K562 (cell line): ENCODE measurements at regions not wholly inside any gene's neighbourhood (a gene's known extent, or its start where the extent isn't known, plus 50 kb on each side); places are given as distances from the start of the nearest gene placed in this dataset.

Experiments used
- ATAC-seq: fragments of 200-7000 bp; cut with Tn5 transposase; 3 replicates; pipeline ENCODE4 v1.9.1; 2020; ENCODE audit warnings: moderate library complexity
- BruUV-seq: library from RNA; stranded (reverse); fragments of 400-500 nt; replicated peaks from 2 replicates; lab custom pipeline; 2021; lab: Mats Ljungman, UMichigan
- CTCF ChIA-PET: fragments of 300-600 bp; formaldehyde crosslinking; extraction: SDS; loops from one replicate; lab custom pipeline; 2021; ENCODE audit warnings: low intra/inter-chr PET ratio; lab: Yijun Ruan, JAX
- POLR2A ChIA-PET: fragments of 300-600, 350-650 bp; sonication (Branson Sonifier 250); formaldehyde crosslinking; extraction: SDS; loops from one replicate; lab custom pipeline; 2021; ENCODE audit warnings: antibody characterized with exemption, inconsistent platforms; lab: Yijun Ruan, JAX
- DNase-seq, 4 experiments: peaks; one replicate each; pipeline versions ENCODE4 v3.0.0 to v3.0.0-alpha.2; 2011 to 2018; ENCODE audit warnings: low spot score in 3 of 4, mixed read lengths in 3 of 4; ENCODE audit errors: extremely low read depth in 1 of 4
- FAIRE-seq: peaks from 2 replicates; lab custom pipeline; 2011; peaks lifted over from hg19 to GRCh38; lab: Jason Lieb, UNC
- H2AFZ ChIP-seq: 2 replicates; pipeline ENCODE4 v1.6.0; 2011; ENCODE audit warnings: low read depth, low read length, control low read depth, inconsistent platforms
- H3K27ac ChIP-seq: fragments of 200-600 bp; 3 replicates; pipeline ENCODE4 v1.8.0; 2011; ENCODE audit warnings: low read depth, mild to moderate bottlenecking, control low read depth, inconsistent platforms, low read length, moderate library complexity, mixed read lengths; ENCODE audit errors: extremely low read depth
- H3K27me3 ChIP-seq, 2 experiments: fragments of 300-600 bp in 1 of 2; 2 replicates in 1 of 2; 3 replicates in 1 of 2; pipeline versions ENCODE4 v1.6.0 to v1.8.0; 2011; ENCODE audit warnings: inconsistent platforms in 2 of 2, low read length in 2 of 2, mild to moderate bottlenecking in 1 of 2, mixed read lengths in 1 of 2, moderate library complexity in 1 of 2; ENCODE audit not compliant: control insufficient read depth in 2 of 2, insufficient read depth in 2 of 2
- H3K36me3 ChIP-seq: fragments of 300-600 bp; 3 replicates; pipeline ENCODE4 v1.8.0; 2011; ENCODE audit warnings: mild to moderate bottlenecking, low read length, inconsistent platforms; ENCODE audit not compliant: control insufficient read depth, insufficient read depth
- H3K4me1 ChIP-seq, 2 experiments: fragments of 200-600 bp in 1 of 2; replicated peaks in 1 of 2; 2 replicates in 1 of 2; 3 replicates in 1 of 2; pipeline versions ENCODE4 v1.5.1 to v1.8.0; 2011; ENCODE audit warnings: inconsistent platforms in 2 of 2, low read length in 2 of 2, mild to moderate bottlenecking in 1 of 2, mixed read lengths in 1 of 2, moderate library complexity in 1 of 2; ENCODE audit not compliant: control insufficient read depth in 2 of 2, insufficient read depth in 2 of 2
- H3K4me2 ChIP-seq: 2 replicates; pipeline ENCODE4 v1.6.1; 2011; ENCODE audit warnings: low read length, control low read depth, inconsistent platforms, mixed read lengths; ENCODE audit not compliant: insufficient read depth
- H3K4me3 ChIP-seq: fragments of 200-600 bp; sonication (generic), shearing (Covaris generic); 2 replicates; pipeline ENCODE4 v1.5.1; 2016; ENCODE audit warnings: control low read depth, inconsistent platforms
- H3K79me2 ChIP-seq: fragments of 200-600 bp; 3 replicates; pipeline ENCODE4 v1.8.0; 2011; ENCODE audit warnings: low read length, inconsistent platforms; ENCODE audit not compliant: control insufficient read depth, insufficient read depth
- H3K9ac ChIP-seq, 2 experiments: 2 replicates each; pipeline versions ENCODE4 v1.6.0 to v1.6.1; 2011; ENCODE audit warnings: low read depth in 2 of 2, low read length in 2 of 2, control low read depth in 1 of 2, inconsistent platforms in 1 of 2, mild to moderate bottlenecking in 1 of 2, mixed read lengths in 1 of 2; ENCODE audit not compliant: insufficient read depth in 1 of 2
- H3K9me1 ChIP-seq: one replicate; pipeline ENCODE4 v1.6.0; 2011; ENCODE audit warnings: inconsistent platforms, mild to moderate bottlenecking, low read length, moderate library complexity; ENCODE audit not compliant: control insufficient read depth, insufficient read depth
- H3K9me3 ChIP-seq: replicated peaks from 2 replicates; pipeline ENCODE4 v1.5.1; 2011; ENCODE audit warnings: low read depth, low read length, inconsistent platforms; ENCODE audit not compliant: control insufficient read depth, insufficient read depth
- H4K20me1 ChIP-seq: replicated peaks from 2 replicates; pipeline ENCODE4 v1.6.1; 2011; ENCODE audit warnings: low read length, inconsistent platforms, mixed read lengths; ENCODE audit not compliant: control insufficient read depth, insufficient read depth
- FOXP4 ChIP-seq: sonication (generic); formaldehyde crosslinking; IDR thresholded peaks from 2 replicates; pipeline ENCODE4 v1.8.0; 2022; ENCODE audit warnings: mild to moderate bottlenecking, missing genetic modification reagents, borderline replicate concordance
- PRMT5 ChIP-seq: sonication (generic); formaldehyde crosslinking; IDR thresholded peaks from 2 replicates; pipeline ENCODE4 v1.5.0; 2020; ENCODE audit warnings: missing genetic modification reagents
- RUNX1 ChIP-seq: sonication (generic); IDR thresholded peaks from 2 replicates; pipeline ENCODE4 v1.6.1; 2016; ENCODE audit warnings: antibody characterized with exemption, low read depth
- SP2 ChIP-seq: IDR thresholded peaks from 2 replicates; pipeline ENCODE4 v1.6.1; 2011; ENCODE audit warnings: mild to moderate bottlenecking, low read depth, low read length, moderate library complexity; ENCODE audit not compliant: poor library complexity, severe bottlenecking; ENCODE audit errors: extremely low read depth
- ZBTB34 ChIP-seq: fragments of 250-450 bp; sonication (Bioruptor Pico); IDR thresholded peaks from 2 replicates; pipeline ENCODE4 v1.8.0; 2021; ENCODE audit warnings: mild to moderate bottlenecking, moderate library complexity
- ZC3H8 ChIP-seq: fragments of 450-650 bp; IDR thresholded peaks from 2 replicates; pipeline ENCODE4 v1.6.1; 2017
- ZNF12 ChIP-seq: sonication (generic); formaldehyde crosslinking; IDR thresholded peaks from 2 replicates; pipeline ENCODE4 v1.4.0; 2020; ENCODE audit warnings: mild to moderate bottlenecking, missing genetic modification reagents
- WGBS: fragments of 100-300 bp; shearing (Covaris generic); methylation state at CpG from one replicate; pipeline ENCODE4 v1.1.6; 2016; ENCODE audit warnings: low coverage, mixed read lengths; ENCODE audit not compliant: insufficient coverage; ENCODE audit errors: missing lambda C conversion rate; 5-methylcytosine and 5-hydroxymethylcytosine counted together
- in situ Hi-C: fragments of 300-500 bp; cut with MboI; formaldehyde crosslinking; loops from 4 replicates; pipeline ENCODE4 v1.15.0; 2018; ENCODE audit warnings: inconsistent platforms, mixed read lengths
- intact Hi-C: fragments of 100-400 bp; cut with micrococcal nuclease; formaldehyde crosslinking; loops from 2 replicates; pipeline ENCODE4 v1.14.2; 2022
- TF ChIP-seq, protein P1 (sequence below): sonication (generic); formaldehyde crosslinking; IDR thresholded peaks from 2 replicates; pipeline ENCODE4 v1.8.1; 2023; ENCODE audit warnings: mild to moderate bottlenecking, missing genetic modification reagents
- TF ChIP-seq, protein P2 (sequence below): fragments of 250-450 bp; sonication (Bioruptor Pico); IDR thresholded peaks from 2 replicates; pipeline ENCODE4 v1.4.0; 2020; ENCODE audit warnings: borderline replicate concordance
- TF ChIP-seq, protein P3 (sequence below), 2 experiments: fragments of 250-450 bp in 1 of 2; fragments of 450-650 bp in 1 of 2; sonication (Bioruptor Pico) in 1 of 2; IDR thresholded peaks; 2 replicates each; pipeline versions ENCODE4 v1.6.1 to v1.8.0; 2016 to 2021; ENCODE audit warnings: mild to moderate bottlenecking in 2 of 2, moderate library complexity in 2 of 2, missing compliant biosample characterization in 1 of 2, missing genetic modification characterization in 1 of 2

GRCh38 chr14:42027271-42027670 is 420.6 kb downstream of the LRFN5 start (continued):
- TF ChIP-seq ZBTB34 (CRISPR knock-in tag) (no peak), PRMT5 (no peak), SP2 (no peak), ZNF12 (CRISPR knock-in tag) (no peak)
- TF ChIP-seq, protein P1, sequence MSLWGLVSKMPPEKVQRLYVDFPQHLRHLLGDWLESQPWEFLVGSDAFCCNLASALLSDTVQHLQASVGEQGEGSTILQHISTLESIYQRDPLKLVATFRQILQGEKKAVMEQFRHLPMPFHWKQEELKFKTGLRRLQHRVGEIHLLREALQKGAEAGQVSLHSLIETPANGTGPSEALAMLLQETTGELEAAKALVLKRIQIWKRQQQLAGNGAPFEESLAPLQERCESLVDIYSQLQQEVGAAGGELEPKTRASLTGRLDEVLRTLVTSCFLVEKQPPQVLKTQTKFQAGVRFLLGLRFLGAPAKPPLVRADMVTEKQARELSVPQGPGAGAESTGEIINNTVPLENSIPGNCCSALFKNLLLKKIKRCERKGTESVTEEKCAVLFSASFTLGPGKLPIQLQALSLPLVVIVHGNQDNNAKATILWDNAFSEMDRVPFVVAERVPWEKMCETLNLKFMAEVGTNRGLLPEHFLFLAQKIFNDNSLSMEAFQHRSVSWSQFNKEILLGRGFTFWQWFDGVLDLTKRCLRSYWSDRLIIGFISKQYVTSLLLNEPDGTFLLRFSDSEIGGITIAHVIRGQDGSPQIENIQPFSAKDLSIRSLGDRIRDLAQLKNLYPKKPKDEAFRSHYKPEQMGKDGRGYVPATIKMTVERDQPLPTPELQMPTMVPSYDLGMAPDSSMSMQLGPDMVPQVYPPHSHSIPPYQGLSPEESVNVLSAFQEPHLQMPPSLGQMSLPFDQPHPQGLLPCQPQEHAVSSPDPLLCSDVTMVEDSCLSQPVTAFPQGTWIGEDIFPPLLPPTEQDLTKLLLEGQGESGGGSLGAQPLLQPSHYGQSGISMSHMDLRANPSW (CRISPR knock-in tag): no peak

DNA sequence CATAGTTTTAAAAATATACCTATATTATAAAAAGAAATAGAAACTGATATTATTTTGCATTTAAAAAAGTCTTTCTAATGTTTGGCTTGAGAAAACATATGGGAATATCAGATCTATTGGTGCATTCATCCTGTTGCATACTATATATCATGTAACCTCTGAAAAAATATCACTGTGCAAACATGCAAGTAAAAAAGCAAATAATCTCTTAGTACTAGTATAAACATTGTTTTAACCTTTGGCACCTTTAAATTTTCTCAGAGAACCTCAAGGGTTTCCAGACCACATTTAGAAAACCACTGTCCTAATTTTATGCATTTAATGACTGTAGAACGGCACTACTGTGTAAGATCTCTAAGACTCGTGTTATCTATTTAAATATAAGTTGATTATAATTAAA is 416.8 kb downstream of the LRFN5 start:
- no peaks in the 10 kb centered on the region for H4K20me1 ChIP-seq
- intact Hi-C loops: no loop called here
- no peaks in the 10 kb centered on the region for H3K4me1 ChIP-seq
- no peaks in the 10 kb centered on the region for H3K27me3 ChIP-seq
- 0% methylated on average over 2 of the region's 2 CpGs for WGBS
- ChIA-PET POLR2A (no interaction called here), CTCF (no interaction called here)
- H3K9ac ChIP-seq: no peak overlapping the region
- TF ChIP-seq FOXP4 (CRISPR knock-in tag) (no peak), RUNX1 (no peak), ZC3H8 (no peak)
- TF ChIP-seq, protein P2, sequence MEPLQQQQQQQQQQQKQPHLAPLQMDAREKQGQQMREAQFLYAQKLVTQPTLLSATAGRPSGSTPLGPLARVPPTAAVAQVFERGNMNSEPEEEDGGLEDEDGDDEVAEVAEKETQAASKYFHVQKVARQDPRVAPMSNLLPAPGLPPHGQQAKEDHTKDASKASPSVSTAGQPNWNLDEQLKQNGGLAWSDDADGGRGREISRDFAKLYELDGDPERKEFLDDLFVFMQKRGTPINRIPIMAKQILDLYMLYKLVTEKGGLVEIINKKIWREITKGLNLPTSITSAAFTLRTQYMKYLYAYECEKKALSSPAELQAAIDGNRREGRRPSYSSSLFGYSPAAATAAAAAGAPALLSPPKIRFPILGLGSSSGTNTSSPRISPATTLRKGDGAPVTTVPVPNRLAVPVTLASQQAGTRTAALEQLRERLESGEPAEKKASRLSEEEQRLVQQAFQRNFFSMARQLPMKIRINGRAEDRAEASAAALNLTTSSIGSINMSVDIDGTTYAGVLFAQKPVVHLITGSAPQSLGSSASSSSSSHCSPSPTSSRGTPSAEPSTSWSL (CRISPR knock-in tag): no peak
- TF ChIP-seq, protein P3, sequence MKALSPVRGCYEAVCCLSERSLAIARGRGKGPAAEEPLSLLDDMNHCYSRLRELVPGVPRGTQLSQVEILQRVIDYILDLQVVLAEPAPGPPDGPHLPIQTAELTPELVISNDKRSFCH (CRISPR knock-in tag; IDR thresholded peaks at IDR 0.05): no peak
- TF ChIP-seq, protein P3 (tag; IDR thresholded peaks at IDR 0.05): no peak
- no peak overlapping the region for H3K27ac ChIP-seq
- no peaks in the 10 kb centered on the region for H3K9me1 ChIP-seq
- H3K4me3 ChIP-seq: no peak overlapping the region
- in situ Hi-C loops: no loop called here
- ATAC-seq: no peak
- BruUV-seq: no TSS peak
- no peak for FAIRE-seq
- no peaks in the 10 kb centered on the region for H3K79me2 ChIP-seq
- no peaks in the 10 kb centered on the region for H3K9me3 ChIP-seq
- H2AFZ ChIP-seq: no peak overlapping the region
- DNase-seq: no peak
- H3K36me3 ChIP-seq: no peaks in the 10 kb centered on the region
- H3K4me2 ChIP-seq: no peak overlapping the region
